AG09319 (cell line): ENCODE measurements at regions not wholly inside any gene's neighbourhood (a gene's known extent, or its start where the extent isn't known, plus 50 kb on each side); places are given as distances from the start of the nearest gene placed in this dataset.

Experiments used
- DNase-seq: peaks from one replicate; pipeline ENCODE4 v3.0.0-alpha.2; 2010; ENCODE audit warnings: low read depth; ENCODE audit errors: extremely low read depth
- CTCF ChIP-seq: IDR thresholded peaks from 2 replicates; pipeline ENCODE4 v1.5.1; 2011; ENCODE audit warnings: low read depth, mild to moderate bottlenecking, inconsistent platforms, low read length, moderate library complexity

GRCh38 chr2:74066491-74067203, 81.1 kb downstream of the BOLA3 start:
- TF ChIP-seq CTCF: no peak
- no peak for DNase-seq

- no peak for TF ChIP-seq CTCF
Measured at GRCh38 chr2:74067221-74067747, 80.4 kb downstream of the BOLA3 start.

DNA sequence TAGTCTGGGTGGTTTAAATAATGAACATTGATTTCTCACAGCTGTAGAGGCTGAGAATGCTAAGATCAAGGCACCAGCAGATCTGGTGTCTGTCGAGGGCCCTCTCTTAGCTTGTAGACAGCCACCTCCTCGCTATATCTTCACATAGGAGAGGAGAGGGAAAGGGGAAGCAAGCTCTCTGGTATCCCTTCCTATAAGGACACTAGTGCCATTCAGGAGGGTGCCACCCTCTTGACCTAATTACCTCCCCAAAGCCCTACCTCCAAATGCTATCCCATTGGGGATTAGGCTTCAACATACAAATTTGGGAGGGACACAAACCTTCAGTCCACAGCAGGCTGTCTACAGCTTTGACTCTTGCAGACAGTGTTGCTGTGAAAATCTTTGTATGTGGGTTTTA, 76.7 kb downstream of the BOLA3 start:
- no peak for TF ChIP-seq CTCF
- DNase-seq: no peak

More at GRCh38 chr2:74067221-74067747, 80.4 kb downstream of the BOLA3 start:
- DNase-seq: no peak

DNA sequence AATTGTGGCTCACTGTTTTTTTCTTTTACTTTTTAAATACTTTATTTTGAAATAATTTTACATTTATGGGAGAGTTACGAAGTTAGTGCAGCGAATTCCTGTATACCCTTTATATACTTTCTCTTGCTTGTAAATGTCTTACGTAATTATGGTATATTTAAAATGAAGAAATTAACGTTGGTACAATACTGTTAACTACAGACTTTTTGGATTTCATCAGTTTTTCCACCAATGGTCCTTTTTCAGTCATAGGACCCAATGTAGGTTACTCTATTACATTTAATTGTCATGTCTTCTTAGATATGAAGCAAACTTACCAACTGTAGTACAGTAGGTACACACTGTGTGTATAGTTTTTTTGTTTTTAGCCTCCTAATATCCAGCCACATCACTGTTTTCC, 76.3 kb downstream of the BOLA3 start:
- no peak for DNase-seq
- TF ChIP-seq CTCF: no peak

GRCh38 chr2:74072565-74072964, 75.1 kb downstream of the BOLA3 start:
- TF ChIP-seq CTCF: no peak
- no peak for DNase-seq

GRCh38 chr2:74074487-74074886, 73.2 kb downstream of the BOLA3 start:
- DNase-seq: no peak
- TF ChIP-seq CTCF: no peak

DNA sequence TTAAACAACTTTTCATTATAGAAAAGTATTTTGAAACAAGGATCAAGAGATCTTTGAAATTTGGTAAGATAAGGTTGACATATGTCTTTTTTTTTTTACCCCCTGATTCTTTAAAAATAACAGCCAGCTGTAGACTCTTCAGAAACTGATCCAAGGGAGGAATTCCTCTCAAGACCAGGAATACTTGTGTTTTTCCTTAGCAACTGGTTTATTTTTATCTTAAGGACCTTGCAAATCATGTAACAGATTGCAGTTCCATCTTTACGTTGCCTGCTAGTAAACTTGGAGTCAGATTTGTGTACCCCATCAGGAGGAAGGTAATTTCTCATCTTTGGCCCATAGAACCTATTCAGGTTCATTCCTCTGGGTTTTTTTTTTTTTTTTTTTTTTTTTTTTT, 71.6 kb downstream of the BOLA3 start:
- no peak for DNase-seq

More for the DNA sequence above, 71.6 kb downstream of the BOLA3 start:
- no peak for TF ChIP-seq CTCF
